HepG2 (cell line): ENCODE measurements at regions not wholly inside any gene's neighbourhood (a gene's known extent, or its start where the extent isn't known, plus 50 kb on each side); places are given as distances from the start of the nearest gene placed in this dataset.

Experiments
- ATAC-seq: fragments of 200-7000 bp; cut with Tn5 transposase; 3 replicates; pipeline ENCODE4 v1.9.1; 2020; ENCODE audit warnings: mild to moderate bottlenecking, moderate library complexity
- BruUV-seq: library from RNA; stranded (reverse); fragments of 400-500 nt; replicated peaks from 2 replicates; lab custom pipeline; 2021; lab: Mats Ljungman, UMichigan
- CTCF ChIA-PET: fragments of 300-600 bp; formaldehyde crosslinking; extraction: SDS; loops from one replicate; lab custom pipeline; 2021; ENCODE audit warnings: low total read pairs, inconsistent platforms, low intra/inter-chr PET ratio; lab: Yijun Ruan, JAX
- POLR2A ChIA-PET: fragments of 350-600 bp; sonication (Branson Sonifier 250); formaldehyde crosslinking; loops from one replicate; lab custom pipeline; 2020; ENCODE audit warnings: antibody characterized with exemption, inconsistent platforms; lab: Yijun Ruan, JAX
- DNase-seq: peaks from one replicate; pipeline ENCODE4 v3.0.0-alpha.2; 2015; ENCODE audit warnings: low spot score
- FAIRE-seq: peaks from 3 replicates; lab custom pipeline; 2011; peaks lifted over from hg19 to GRCh38; lab: Jason Lieb, UNC
- H2AFZ ChIP-seq: one replicate; pipeline ENCODE4 v1.6.1; 2011; ENCODE audit warnings: low read length, inconsistent platforms
- H3K27ac ChIP-seq: fragments of 300-600 bp; 3 replicates; pipeline ENCODE4 v1.8.0; 2011; ENCODE audit warnings: mixed run types, mild to moderate bottlenecking, mixed read lengths, low read length, inconsistent platforms; ENCODE audit not compliant: insufficient read depth; ENCODE audit errors: extremely low read length
- H3K27me3 ChIP-seq, 2 experiments: fragments of 200-600 bp in 1 of 2; 2 replicates in 1 of 2; 3 replicates in 1 of 2; pipeline versions ENCODE4 v1.6.0 to v1.8.0; 2011; ENCODE audit warnings: low read length in 2 of 2, mild to moderate bottlenecking in 2 of 2, moderate library complexity in 2 of 2, inconsistent platforms in 1 of 2; ENCODE audit not compliant: insufficient read depth in 2 of 2, control insufficient read depth in 1 of 2
- H3K36me3 ChIP-seq, 2 experiments: fragments of 200-600 bp in 1 of 2; replicated peaks in 1 of 2; 2 replicates in 1 of 2; 3 replicates in 1 of 2; pipeline versions ENCODE4 v1.5.1 to v1.8.0; 2011; ENCODE audit warnings: low read length in 2 of 2, inconsistent platforms in 1 of 2; ENCODE audit not compliant: insufficient read depth in 2 of 2, control insufficient read depth in 1 of 2
- H3K4me1 ChIP-seq: 2 replicates; pipeline ENCODE4 v1.5.1; 2012; ENCODE audit warnings: low read length, inconsistent platforms; ENCODE audit not compliant: insufficient read depth
- H3K4me2 ChIP-seq: 2 replicates; pipeline ENCODE4 v1.6.0; 2011; ENCODE audit warnings: low read depth, low read length, inconsistent platforms
- H3K4me3 ChIP-seq, 3 experiments: fragments of 200-600 bp in 1 of 3; sonication (generic), shearing (Covaris generic) in 1 of 3; replicated peaks in 1 of 3; 2 replicates each; pipeline ENCODE4 v1.5.1; 2011 to 2016; ENCODE audit warnings: low read length in 3 of 3, inconsistent platforms in 2 of 3, low read depth in 2 of 3, mild to moderate bottlenecking in 2 of 3, control low read depth in 1 of 3, mixed read lengths in 1 of 3; ENCODE audit not compliant: insufficient read depth in 1 of 3
- H3K79me2 ChIP-seq: one replicate; pipeline ENCODE4 v1.6.1; 2011; ENCODE audit warnings: low read length, inconsistent platforms; ENCODE audit not compliant: insufficient read depth
- H3K9ac ChIP-seq: 2 replicates; pipeline ENCODE4 v1.6.0; 2011; ENCODE audit warnings: mild to moderate bottlenecking, low read depth, low read length, inconsistent platforms; ENCODE audit not compliant: insufficient read depth
- H3K9me3 ChIP-seq: 2 replicates; pipeline ENCODE4 v1.5.1; 2012; ENCODE audit warnings: mild to moderate bottlenecking, low read length
- H4K20me1 ChIP-seq: 2 replicates; pipeline ENCODE4 v1.6.0; 2011; ENCODE audit warnings: inconsistent platforms, mild to moderate bottlenecking, low read length, moderate library complexity; ENCODE audit not compliant: insufficient read depth
- HOXD1 ChIP-seq: sonication (generic); formaldehyde crosslinking; IDR thresholded peaks from 2 replicates; pipeline ENCODE4 v1.5.0; 2020; ENCODE audit warnings: missing genetic modification reagents
- NR2F6 ChIP-seq, 2 experiments: IDR thresholded peaks; 2 replicates each; pipeline ENCODE4 v1.6.1; 2016; ENCODE audit warnings: antibody characterized with exemption in 1 of 2, mild to moderate bottlenecking in 1 of 2
- PCBP2 ChIP-seq: fragments of 200-400 bp; formaldehyde crosslinking; optimal IDR thresholded peaks from 2 replicates; pipeline ENCODE3; 2018; ENCODE audit warnings: low read length, low read depth; ENCODE audit not compliant: poor library complexity, severe bottlenecking
- TOE1 ChIP-seq: sonication (generic); formaldehyde crosslinking; IDR thresholded peaks from 2 replicates; pipeline ENCODE4 v1.4.0; 2020; ENCODE audit warnings: mild to moderate bottlenecking, missing genetic modification reagents
- TP53 ChIP-seq: sonication (generic); formaldehyde crosslinking; conservative IDR thresholded peaks from 2 replicates; pipeline ENCODE4 v1.4.0; 2020; ENCODE audit warnings: missing genetic modification reagents
- ZNF549 ChIP-seq: sonication (generic); formaldehyde crosslinking; IDR thresholded peaks from 2 replicates; pipeline ENCODE4 v1.5.0; 2020; ENCODE audit warnings: missing genetic modification reagents
- ZNF724P ChIP-seq: sonication (generic); formaldehyde crosslinking; IDR thresholded peaks from 2 replicates; pipeline ENCODE4 v1.8.0; 2022; ENCODE audit warnings: missing genetic modification reagents, borderline replicate concordance
- ZNF792 ChIP-seq: IDR thresholded peaks from 2 replicates; pipeline ENCODE4 v1.6.1; 2016
- ZSCAN21 ChIP-seq: sonication (generic); formaldehyde crosslinking; IDR thresholded peaks from 2 replicates; pipeline ENCODE4 v1.8.0; 2022; ENCODE audit warnings: mild to moderate bottlenecking, missing genetic modification reagents, moderate library complexity, borderline replicate concordance
- ZSCAN25 ChIP-seq: sonication (generic); formaldehyde crosslinking; IDR thresholded peaks from 2 replicates; pipeline ENCODE4 v1.8.0; 2022; ENCODE audit warnings: mild to moderate bottlenecking, missing genetic modification reagents
- WGBS: methylation state at CpG from one replicate; pipeline ENCODE4 v1.1.6; 2017; ENCODE audit warnings: low lambda C conversion rate; 5-methylcytosine and 5-hydroxymethylcytosine counted together
- in situ Hi-C: cut with HindIII; loops from 2 replicates; pipeline ENCODE4 v1.10.0; 2017; ENCODE audit warnings: low pct_unique_long_range_greater_than_20kb; ENCODE audit not compliant: extremely low pct_ligation_motif_present
- intact Hi-C: fragments of 100-400 bp; cut with micrococcal nuclease; formaldehyde crosslinking; loops from one replicate; pipeline ENCODE4 v1.10.0; 2022; ENCODE audit not compliant: unreplicated experiment
- TF ChIP-seq, protein P1 (sequence below): sonication (generic); formaldehyde crosslinking; IDR thresholded peaks from 2 replicates; pipeline ENCODE4 v1.5.1; 2020; ENCODE audit warnings: missing genetic modification reagents, mild to moderate bottlenecking, borderline replicate concordance
- TF ChIP-seq, protein P2 (sequence below): sonication (generic); formaldehyde crosslinking; IDR thresholded peaks from 2 replicates; pipeline ENCODE4 v1.4.0; 2020; ENCODE audit warnings: low read depth, mild to moderate bottlenecking, missing genetic modification reagents
- TF ChIP-seq, protein P3 (sequence below): IDR thresholded peaks from 2 replicates; pipeline ENCODE4 v1.6.1; 2016; ENCODE audit warnings: missing compliant biosample characterization, missing genetic modification reagents, borderline replicate concordance
- TF ChIP-seq, protein P4 (sequence below): sonication (generic); formaldehyde crosslinking; IDR thresholded peaks from 2 replicates; pipeline ENCODE4 v1.4.0; 2020; ENCODE audit warnings: mild to moderate bottlenecking, missing genetic modification reagents

DNA sequence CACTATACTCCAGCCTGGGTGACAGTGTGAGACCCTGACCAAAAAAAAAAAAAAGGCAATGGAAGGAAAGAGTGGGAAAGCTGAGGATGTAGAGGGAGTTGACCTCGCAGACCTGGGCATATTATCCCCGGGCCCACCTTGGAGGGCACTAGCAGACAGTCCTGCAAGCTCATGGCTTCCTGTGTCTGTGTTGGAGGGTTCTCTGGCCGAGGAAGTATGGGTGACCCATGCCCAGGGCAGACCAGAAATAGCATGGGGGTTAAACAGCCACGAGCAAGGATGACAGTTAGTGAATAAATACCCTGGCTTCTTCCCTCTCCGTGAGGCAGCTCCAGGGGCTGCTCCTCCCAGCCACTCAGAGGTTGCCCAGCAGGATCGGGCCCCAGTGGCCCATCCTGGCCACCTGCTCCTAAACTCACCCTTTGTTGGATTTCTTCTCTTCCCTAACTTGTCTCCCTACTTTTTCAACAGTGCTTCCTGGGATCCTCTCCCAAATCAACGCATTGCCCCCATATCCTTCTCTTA lies 485.8 kb downstream of the ZNF536 start:
- Histone ChIP-seq H3K4me2 (no peak overlapping the region), H3K27me3 (no peaks in the 10 kb centered on the region), H3K4me1 (no peaks in the 10 kb centered on the region), H3K9me3 (peaks cover 95% of the 10 kb centered on the region), H3K36me3 (no peaks in the 10 kb centered on the region), H3K27ac (no peak overlapping the region), H3K4me3 (no peak overlapping the region), H3K9ac (no peak overlapping the region), H2AFZ (no peak overlapping the region), H3K79me2 (no peaks in the 10 kb centered on the region), H4K20me1 (no peaks in the 10 kb centered on the region)
- no TSS peak for BruUV-seq
- POLR2A ChIA-PET, result no interaction called here
- no peak for FAIRE-seq
- WGBS, result 2% methylated on average over 6 of the region's 7 CpGs
- no peak for ATAC-seq
- DNase-seq, result no peak
- CTCF ChIA-PET, result no interaction called here
- intact Hi-C loops, result no loop called here
- in situ Hi-C loops, result no loop called here
- no peak for TF ChIP-seq ZNF792 (CRISPR knock-in tag)
- no peak for TF ChIP-seq ZSCAN25 (CRISPR knock-in tag)
- TF ChIP-seq, protein P1, sequence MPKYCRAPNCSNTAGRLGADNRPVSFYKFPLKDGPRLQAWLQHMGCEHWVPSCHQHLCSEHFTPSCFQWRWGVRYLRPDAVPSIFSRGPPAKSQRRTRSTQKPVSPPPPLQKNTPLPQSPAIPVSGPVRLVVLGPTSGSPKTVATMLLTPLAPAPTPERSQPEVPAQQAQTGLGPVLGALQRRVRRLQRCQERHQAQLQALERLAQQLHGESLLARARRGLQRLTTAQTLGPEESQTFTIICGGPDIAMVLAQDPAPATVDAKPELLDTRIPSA (CRISPR knock-in tag), result no peak
- TF ChIP-seq, protein P2, sequence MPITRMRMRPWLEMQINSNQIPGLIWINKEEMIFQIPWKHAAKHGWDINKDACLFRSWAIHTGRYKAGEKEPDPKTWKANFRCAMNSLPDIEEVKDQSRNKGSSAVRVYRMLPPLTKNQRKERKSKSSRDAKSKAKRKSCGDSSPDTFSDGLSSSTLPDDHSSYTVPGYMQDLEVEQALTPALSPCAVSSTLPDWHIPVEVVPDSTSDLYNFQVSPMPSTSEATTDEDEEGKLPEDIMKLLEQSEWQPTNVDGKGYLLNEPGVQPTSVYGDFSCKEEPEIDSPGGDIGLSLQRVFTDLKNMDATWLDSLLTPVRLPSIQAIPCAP (CRISPR knock-in tag), result no peak
- no peak for TF ChIP-seq PCBP2
- TF ChIP-seq NR2F6 (IDR thresholded peaks at IDR 0.05), result no peak
- TF ChIP-seq NR2F6 (CRISPR knock-in tag; IDR thresholded peaks at IDR 0.05), result no peak
- no peak for TF ChIP-seq TP53 (CRISPR knock-in tag)
- TF ChIP-seq, protein P3, sequence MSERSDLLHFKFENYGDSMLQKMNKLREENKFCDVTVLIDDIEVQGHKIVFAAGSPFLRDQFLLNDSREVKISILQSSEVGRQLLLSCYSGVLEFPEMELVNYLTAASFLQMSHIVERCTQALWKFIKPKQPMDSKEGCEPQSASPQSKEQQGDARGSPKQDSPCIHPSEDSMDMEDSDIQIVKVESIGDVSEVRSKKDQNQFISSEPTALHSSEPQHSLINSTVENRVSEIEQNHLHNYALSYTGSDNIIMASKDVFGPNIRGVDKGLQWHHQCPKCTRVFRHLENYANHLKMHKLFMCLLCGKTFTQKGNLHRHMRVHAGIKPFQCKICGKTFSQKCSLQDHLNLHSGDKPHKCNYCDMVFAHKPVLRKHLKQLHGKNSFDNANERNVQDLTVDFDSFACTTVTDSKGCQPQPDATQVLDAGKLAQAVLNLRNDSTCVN (CRISPR knock-in tag), result no peak
- TF ChIP-seq, protein P4, sequence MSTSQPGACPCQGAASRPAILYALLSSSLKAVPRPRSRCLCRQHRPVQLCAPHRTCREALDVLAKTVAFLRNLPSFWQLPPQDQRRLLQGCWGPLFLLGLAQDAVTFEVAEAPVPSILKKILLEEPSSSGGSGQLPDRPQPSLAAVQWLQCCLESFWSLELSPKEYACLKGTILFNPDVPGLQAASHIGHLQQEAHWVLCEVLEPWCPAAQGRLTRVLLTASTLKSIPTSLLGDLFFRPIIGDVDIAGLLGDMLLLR, result no peak
- no peak for TF ChIP-seq ZNF724P (CRISPR knock-in tag)
- no peak for TF ChIP-seq HOXD1 (CRISPR knock-in tag)
- TF ChIP-seq TOE1 (CRISPR knock-in tag), result no peak
- no peak for TF ChIP-seq ZSCAN21
- no peak for TF ChIP-seq ZNF549 (CRISPR knock-in tag)
